CD4-positive, alpha-beta T cell (primary cell): ENCODE measurements at regions not wholly inside any gene's neighbourhood (a gene's known extent, or its start where the extent isn't known, plus 50 kb on each side); places are given as distances from the start of the nearest gene placed in this dataset.

ENCODE experiments used
- ATAC-seq: fragments of 200-7000 bp; cut with Tn5 transposase; one replicate; pipeline ENCODE4 v1.10.0; 2022; ENCODE audit warnings: mild to moderate bottlenecking; ENCODE audit not compliant: poor library complexity
- CTCF ChIA-PET: fragments of 350-600 bp; sonication (Branson Sonifier 250); formaldehyde crosslinking; loops from one replicate; lab custom pipeline; 2021; ENCODE audit warnings: antibody characterized with exemption, inconsistent platforms; lab: Charles Lee
- POLR2A ChIA-PET: fragments of 350-600 bp; sonication (Branson Sonifier 250); formaldehyde crosslinking; loops from one replicate; lab custom pipeline; 2021; ENCODE audit warnings: antibody characterized with exemption, inconsistent platforms; lab: Charles Lee
- DNase-seq, 14 experiments: peaks; one replicate each; pipeline ENCODE4 v3.0.0-alpha.2; 2013 to 2020; ENCODE audit warnings: mixed read lengths in 2 of 14
- H3K27ac ChIP-seq, 2 donors: one replicate each; pipeline versions ENCODE4 v1.5.1 to v1.7.0; 2013; ENCODE audit warnings: low read length in 2 of 2, low read depth in 1 of 2, mild to moderate bottlenecking in 1 of 2
- H3K27me3 ChIP-seq, 2 experiments: 1 replicate in 1 of 2; 2 replicates in 1 of 2; pipeline versions ENCODE4 v1.6.1 to v1.7.0; 2013; ENCODE audit warnings: low read length in 2 of 2, control low read depth in 1 of 2, mild to moderate bottlenecking in 1 of 2, moderate library complexity in 1 of 2; ENCODE audit not compliant: insufficient read depth in 2 of 2, control insufficient read depth in 1 of 2
- H3K36me3 ChIP-seq: one replicate; pipeline ENCODE4 v1.6.1; 2013; ENCODE audit warnings: low read length, control low read depth; ENCODE audit not compliant: insufficient read depth
- H3K4me1 ChIP-seq: one replicate; pipeline ENCODE4 v1.6.1; 2013; ENCODE audit warnings: low read length, control low read depth; ENCODE audit not compliant: insufficient read depth
- H3K4me3 ChIP-seq: one replicate; pipeline ENCODE4 v1.5.1; 2013; ENCODE audit warnings: mild to moderate bottlenecking, low read length, moderate library complexity
- H3K9me3 ChIP-seq, 2 experiments: 1 replicate in 1 of 2; 2 replicates in 1 of 2; pipeline versions ENCODE4 v1.6.1 to v1.7.0; 2013; ENCODE audit warnings: low read length in 2 of 2, mild to moderate bottlenecking in 2 of 2, control low read depth in 1 of 2, moderate library complexity in 1 of 2; ENCODE audit not compliant: control insufficient read depth in 1 of 2, insufficient read depth in 1 of 2
- H3K27ac Mint-ChIP-seq: one replicate; pipeline ENCODE4 v1.8.0; 2020; ENCODE audit warnings: mixed read lengths
- H3K27me3 Mint-ChIP-seq: one replicate; pipeline ENCODE4 v1.8.0; 2021; ENCODE audit warnings: mixed read lengths
- H3K36me3 Mint-ChIP-seq: one replicate; pipeline ENCODE4 v1.8.0; 2021; ENCODE audit warnings: low read depth, mixed read lengths
- H3K4me1 Mint-ChIP-seq: one replicate; pipeline ENCODE4 v1.8.0; 2021; ENCODE audit warnings: low read depth, mixed read lengths
- H3K4me3 Mint-ChIP-seq: one replicate; pipeline ENCODE4 v1.8.0; 2020; ENCODE audit warnings: mild to moderate bottlenecking, mixed read lengths
- H3K9me3 Mint-ChIP-seq: one replicate; pipeline ENCODE4 v1.8.0; 2020; ENCODE audit warnings: mixed read lengths
- intact Hi-C, 2 experiments: fragments of 100-400 bp; cut with DNase I in 1 of 2; cut with micrococcal nuclease in 1 of 2; formaldehyde crosslinking; loops; one replicate each; pipeline versions ENCODE4 v1.15.1 to v1.9.0; 2023 to 2025; cut with DNase I, micrococcal nuclease
- TF ChIP-seq, protein P1 (sequence below): fragments of 200-600 bp; IDR thresholded peaks from one replicate; pipeline ENCODE4 v1.8.0; 2022; ENCODE audit warnings: antibody characterized with exemption, mild to moderate bottlenecking

DNA sequence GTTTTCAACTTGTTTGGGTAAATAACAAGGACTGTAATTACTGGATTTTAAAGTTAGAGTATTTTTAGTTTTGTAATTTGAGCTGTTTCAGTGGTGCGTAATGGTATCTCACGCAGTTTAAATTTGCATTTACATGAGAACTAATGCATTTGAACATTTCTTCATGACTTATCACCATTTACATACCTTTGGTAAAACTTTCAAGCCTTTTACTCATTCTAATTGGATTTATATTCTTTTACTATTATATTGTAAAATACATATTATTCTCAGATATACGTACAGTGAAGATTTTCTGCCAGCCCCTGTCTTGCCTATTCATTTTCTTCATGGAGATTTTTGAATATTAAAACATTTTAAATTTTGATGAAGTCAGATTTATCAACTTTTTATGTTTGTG, 703.8 kb downstream of the MECOM start:
- no peaks in the 10 kb centered on the region for H3K27me3 ChIP-seq
- no peak overlapping the region for H3K27ac ChIP-seq
- no peaks in the 10 kb centered on the region for H3K9me3 ChIP-seq
- Mint-ChIP-seq H3K27me3 (no peaks in the 10 kb centered on the region), H3K9me3 (no peaks in the 10 kb centered on the region), H3K4me1 (no peaks in the 10 kb centered on the region), H3K36me3 (no peaks in the 10 kb centered on the region), H3K4me3 (no peak overlapping the region), H3K27ac (no peak overlapping the region)
- ATAC-seq (no peak), DNase-seq (no peak)
- POLR2A ChIA-PET, result no interaction called here
- H3K4me1 ChIP-seq, result no peaks in the 10 kb centered on the region
- H3K4me3 ChIP-seq, result no peak overlapping the region
- TF ChIP-seq, protein P1, sequence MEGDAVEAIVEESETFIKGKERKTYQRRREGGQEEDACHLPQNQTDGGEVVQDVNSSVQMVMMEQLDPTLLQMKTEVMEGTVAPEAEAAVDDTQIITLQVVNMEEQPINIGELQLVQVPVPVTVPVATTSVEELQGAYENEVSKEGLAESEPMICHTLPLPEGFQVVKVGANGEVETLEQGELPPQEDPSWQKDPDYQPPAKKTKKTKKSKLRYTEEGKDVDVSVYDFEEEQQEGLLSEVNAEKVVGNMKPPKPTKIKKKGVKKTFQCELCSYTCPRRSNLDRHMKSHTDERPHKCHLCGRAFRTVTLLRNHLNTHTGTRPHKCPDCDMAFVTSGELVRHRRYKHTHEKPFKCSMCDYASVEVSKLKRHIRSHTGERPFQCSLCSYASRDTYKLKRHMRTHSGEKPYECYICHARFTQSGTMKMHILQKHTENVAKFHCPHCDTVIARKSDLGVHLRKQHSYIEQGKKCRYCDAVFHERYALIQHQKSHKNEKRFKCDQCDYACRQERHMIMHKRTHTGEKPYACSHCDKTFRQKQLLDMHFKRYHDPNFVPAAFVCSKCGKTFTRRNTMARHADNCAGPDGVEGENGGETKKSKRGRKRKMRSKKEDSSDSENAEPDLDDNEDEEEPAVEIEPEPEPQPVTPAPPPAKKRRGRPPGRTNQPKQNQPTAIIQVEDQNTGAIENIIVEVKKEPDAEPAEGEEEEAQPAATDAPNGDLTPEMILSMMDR, result no peak
- intact Hi-C loops, result no loop called here
- no peaks in the 10 kb centered on the region for H3K36me3 ChIP-seq
- CTCF ChIA-PET, result no interaction called here

DNA sequence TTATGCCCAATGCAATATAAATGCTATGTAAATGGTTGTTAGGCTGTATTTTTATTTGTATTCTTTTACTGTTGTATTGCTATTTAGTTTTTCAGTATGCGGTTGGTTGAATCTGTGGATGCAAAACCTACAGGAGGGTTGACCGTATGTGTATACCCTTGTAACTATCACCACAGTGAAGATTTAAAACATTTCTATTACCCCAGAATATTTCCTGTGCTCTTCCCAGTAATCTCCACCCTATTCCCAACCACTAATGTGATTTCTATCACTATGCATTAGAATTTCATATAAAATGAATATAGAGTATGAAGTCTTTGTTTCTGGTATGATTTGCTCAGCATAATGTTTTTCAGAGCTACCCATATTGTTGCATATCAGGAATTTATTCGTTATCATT, 705.0 kb downstream of the MECOM start:
- Histone ChIP-seq H3K27me3 (no peaks in the 10 kb centered on the region), H3K27ac (no peak overlapping the region), H3K9me3 (no peaks in the 10 kb centered on the region), H3K4me3 (no peak overlapping the region), H3K36me3 (no peaks in the 10 kb centered on the region), H3K4me1 (no peaks in the 10 kb centered on the region)
- TF ChIP-seq, protein P1, result no peak
- H3K4me1 Mint-ChIP-seq, result no peaks in the 10 kb centered on the region
- intact Hi-C loops, result no loop called here
- DNase-seq (no peak), ATAC-seq (no peak)
- H3K27me3 Mint-ChIP-seq, result no peaks in the 10 kb centered on the region
- H3K9me3 Mint-ChIP-seq, result no peaks in the 10 kb centered on the region
- H3K36me3 Mint-ChIP-seq, result no peaks in the 10 kb centered on the region
- no peak overlapping the region for H3K27ac Mint-ChIP-seq
- CTCF ChIA-PET, result no interaction called here
- POLR2A ChIA-PET, result no interaction called here
- H3K4me3 Mint-ChIP-seq, result no peak overlapping the region

DNA sequence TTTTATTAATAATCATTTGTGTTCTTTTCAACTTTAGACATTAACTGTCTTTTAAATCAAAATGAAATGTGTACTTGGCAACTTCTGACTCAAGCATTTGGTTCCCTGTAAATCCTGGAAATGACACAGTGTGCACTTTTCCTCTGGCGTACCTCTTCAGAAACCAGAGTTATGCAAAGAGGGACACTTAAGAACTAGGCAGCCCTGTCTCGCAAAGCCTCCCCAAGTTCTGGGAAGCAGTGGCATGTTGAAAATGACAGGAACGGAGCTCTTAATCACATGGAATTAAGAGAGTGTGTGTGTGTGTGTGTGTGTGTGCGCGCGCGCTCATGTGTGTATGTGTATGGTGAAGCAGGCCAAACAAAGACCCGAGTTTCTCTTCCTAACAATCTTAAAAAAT, 707.4 kb downstream of the MECOM start:
- Mint-ChIP-seq H3K4me3 (no peak overlapping the region), H3K27me3 (no peaks in the 10 kb centered on the region), H3K27ac (no peak overlapping the region), H3K36me3 (no peaks in the 10 kb centered on the region), H3K9me3 (no peaks in the 10 kb centered on the region), H3K4me1 (no peaks in the 10 kb centered on the region)
- ATAC-seq (no peak), DNase-seq (no peak)
- no peaks in the 10 kb centered on the region for H3K4me1 ChIP-seq
- no peak overlapping the region for H3K4me3 ChIP-seq
- no peaks in the 10 kb centered on the region for H3K27me3 ChIP-seq
- TF ChIP-seq, protein P1, result no peak
- CTCF ChIA-PET, result no interaction called here
- H3K27ac ChIP-seq, result no peak overlapping the region
- POLR2A ChIA-PET, result no interaction called here
- H3K9me3 ChIP-seq, result no peaks in the 10 kb centered on the region
- intact Hi-C loops, result no loop called here
- no peaks in the 10 kb centered on the region for H3K36me3 ChIP-seq
